Cerebellar cortex (tissue), 1 donor: ENCODE measurements at regions not wholly inside any gene's neighbourhood (a gene's known extent, or its start where the extent isn't known, plus 50 kb on each side); places are given as distances from the start of the nearest gene placed in this dataset.
"Not testable (repeated sequence)": the region's sequence is repeated elsewhere in the genome, so short reads cannot be mapped to it uniquely, and the experiment has no call there.

Experiments used
- DNase-seq: peaks from one replicate; pipeline ENCODE4 v3.0.0-alpha.2; 2015; ENCODE audit warnings: low spot score

- DNase-seq = no peak
Observed at GRCh38 chr6:163874784-163875183, 460.3 kb downstream of the QKI start.

GRCh38 chr6:163872335-163872734, 457.8 kb downstream of the QKI start:
- DNase-seq = no peak

GRCh38 chr6:163871616-163872015, 457.1 kb downstream of the QKI start:
- DNase-seq = no peak

GRCh38 chr6:163867518-163868292, 453.2 kb downstream of the QKI start:
- DNase-seq = no peak

- DNase-seq = no peak
Observed at GRCh38 chr6:163866192-163866591, 451.7 kb downstream of the QKI start.

GRCh38 chr6:163863565-163863964, 449.0 kb downstream of the QKI start:
- no peak for DNase-seq

- DNase-seq = no peak
Observed at GRCh38 chr6:163862701-163863100, 448.2 kb downstream of the QKI start.

GRCh38 chr6:163861627-163862026, 447.1 kb downstream of the QKI start:
- no peak for DNase-seq

- DNase-seq = no peak
Observed at GRCh38 chr6:163860287-163861081, 446.0 kb downstream of the QKI start.

GRCh38 chr6:163858870-163859269, 444.4 kb downstream of the QKI start:
- not testable (repeated sequence) for DNase-seq

GRCh38 chr6:163857421-163857820, 442.9 kb downstream of the QKI start:
- DNase-seq = no peak

GRCh38 chr6:163850874-163851273, 436.4 kb downstream of the QKI start:
- no peak for DNase-seq

- DNase-seq = no peak
Observed at GRCh38 chr6:163844761-163845160, 430.2 kb downstream of the QKI start.

GRCh38 chr6:163844357-163844756, 429.8 kb downstream of the QKI start:
- DNase-seq = no peak

- no peak for DNase-seq
Observed at GRCh38 chr6:163843218-163843617, 428.7 kb downstream of the QKI start.

- DNase-seq = no peak
Observed at GRCh38 chr6:163842467-163842866, 427.9 kb downstream of the QKI start.

- DNase-seq = no peak
Observed at GRCh38 chr6:163841733-163842132, 427.2 kb downstream of the QKI start.

- DNase-seq = no peak
Observed at GRCh38 chr6:163841326-163841725, 426.8 kb downstream of the QKI start.

- no peak for DNase-seq
Observed at GRCh38 chr6:163840880-163841279, 426.4 kb downstream of the QKI start.

- DNase-seq = no peak
Observed at GRCh38 chr6:163839296-163839695, 424.8 kb downstream of the QKI start.

- no peak for DNase-seq
Observed at GRCh38 chr6:163837691-163838431, 423.3 kb downstream of the QKI start.

- no peak for DNase-seq
Observed at GRCh38 chr6:163836876-163837690, 422.6 kb downstream of the QKI start.
